H1 (cell line): ENCODE measurements at regions not wholly inside any gene's neighbourhood (a gene's known extent, or its start where the extent isn't known, plus 50 kb on each side); places are given as distances from the start of the nearest gene placed in this dataset.

Experiments
- CTCF ChIA-PET: fragments of 300-600 bp; sonication (Branson Sonifier 250); formaldehyde crosslinking; loops from one replicate; lab custom pipeline; 2021; ENCODE audit not compliant: partially characterized antibody; lab: Charles Lee
- POLR2A ChIA-PET: fragments of 300-600 bp; sonication (Branson Sonifier 250); formaldehyde crosslinking; loops from one replicate; lab custom pipeline; 2021; ENCODE audit warnings: inconsistent platforms; ENCODE audit not compliant: partially characterized antibody; lab: Charles Lee
- DNase-seq, 2 experiments: peaks; one replicate each; pipeline versions ENCODE4 v3.0.0 to v3.0.0-alpha.2; 2010 to 2022; ENCODE audit warnings: low spot score in 2 of 2, low read depth in 1 of 2, mixed read lengths in 1 of 2
- FAIRE-seq: peaks from 2 replicates; lab custom pipeline; 2011; peaks lifted over from hg19 to GRCh38; lab: Jason Lieb, UNC
- H2AFZ ChIP-seq: 2 replicates; pipeline ENCODE4 v1.8.1; 2012; ENCODE audit warnings: low read length, inconsistent platforms
- H2AK5ac ChIP-seq: 2 replicates; pipeline ENCODE4 v1.6.1; 2013; ENCODE audit warnings: low read depth, low read length
- H2BK120ac ChIP-seq: replicated peaks from 2 replicates; pipeline ENCODE3; 2013; ENCODE audit warnings: low read depth, low read length, inconsistent platforms
- H2BK12ac ChIP-seq: 2 replicates; pipeline ENCODE4 v1.6.1; 2013; ENCODE audit warnings: low read depth, low read length
- H2BK15ac ChIP-seq: 2 replicates; pipeline ENCODE4 v1.6.1; 2013; ENCODE audit warnings: low read length
- H2BK20ac ChIP-seq: 2 replicates; pipeline ENCODE4 v1.6.1; 2013; ENCODE audit warnings: low read length
- H2BK5ac ChIP-seq: 2 replicates; pipeline ENCODE4 v1.6.1; 2013; ENCODE audit warnings: low read depth, low read length
- H3K14ac ChIP-seq: 2 replicates; pipeline ENCODE4 v1.6.1; 2013; ENCODE audit warnings: inconsistent platforms; ENCODE audit not compliant: insufficient read length
- H3K18ac ChIP-seq: 2 replicates; pipeline ENCODE4 v1.6.1; 2013; ENCODE audit warnings: low read length; ENCODE audit errors: extremely low read depth
- H3K23ac ChIP-seq: 2 replicates; pipeline ENCODE4 v1.6.1; 2013; ENCODE audit warnings: inconsistent platforms; ENCODE audit not compliant: insufficient read length
- H3K23me2 ChIP-seq: 2 replicates; pipeline ENCODE4 v1.6.1; 2013; ENCODE audit warnings: low read depth, low read length
- H3K27ac ChIP-seq: 2 replicates; pipeline ENCODE4 v1.6.1; 2011; ENCODE audit warnings: low read depth, low read length, inconsistent platforms
- H3K27me3 ChIP-seq, 4 experiments: replicated peaks in 1 of 4; 1 replicate in 1 of 4; 2 replicates in 3 of 4; pipeline versions ENCODE4 v1.6.1 to v1.8.1; 2011 to 2013; ENCODE audit warnings: low read length in 3 of 4, mild to moderate bottlenecking in 3 of 4, inconsistent platforms in 2 of 4, mixed read lengths in 2 of 4, moderate library complexity in 1 of 4; ENCODE audit not compliant: control insufficient read depth in 3 of 4, insufficient read depth in 3 of 4; ENCODE audit errors: extremely low read depth in 1 of 4
- H3K36me3 ChIP-seq, 4 experiments: 2 replicates each; pipeline versions ENCODE4 v1.6.1 to v1.8.1; 2011 to 2013; ENCODE audit warnings: mild to moderate bottlenecking in 4 of 4, low read length in 3 of 4, moderate library complexity in 2 of 4, control low read depth in 1 of 4, inconsistent platforms in 1 of 4; ENCODE audit not compliant: insufficient read depth in 4 of 4, control insufficient read depth in 2 of 4
- H3K4ac ChIP-seq: replicated peaks from 2 replicates; pipeline ENCODE3; 2013; ENCODE audit warnings: low read length, low read depth, mixed read lengths, inconsistent platforms; ENCODE audit not compliant: insufficient read length
- H3K4me1 ChIP-seq, 4 experiments: replicated peaks in 1 of 4; 1 replicate in 1 of 4; 2 replicates in 3 of 4; pipeline versions ENCODE4 v1.6.1 to v1.8.1; 2011 to 2013; ENCODE audit warnings: low read length in 3 of 4, inconsistent platforms in 2 of 4, mixed read lengths in 1 of 4; ENCODE audit not compliant: insufficient read depth in 4 of 4, control insufficient read depth in 3 of 4
- H3K4me2 ChIP-seq, 2 experiments: 2 replicates each; pipeline versions ENCODE4 v1.6.1 to v1.8.1; 2011 to 2013; ENCODE audit warnings: low read depth in 2 of 2, low read length in 2 of 2, control low read depth in 1 of 2, inconsistent platforms in 1 of 2, mild to moderate bottlenecking in 1 of 2; ENCODE audit not compliant: insufficient read depth in 1 of 2
- H3K4me3 ChIP-seq, 4 experiments: fragments of 200-600, 300-600 bp in 1 of 4; sonication (generic), shearing (Covaris generic), sonication (Bioruptor Twin) in 1 of 4; 2 replicates each; pipeline versions ENCODE4 v1.5.1 to v1.8.1; 2011 to 2016; ENCODE audit warnings: low read length in 4 of 4, low read depth in 3 of 4, control low read depth in 2 of 4, inconsistent platforms in 2 of 4, mild to moderate bottlenecking in 2 of 4, mixed read lengths in 1 of 4, moderate library complexity in 1 of 4; ENCODE audit not compliant: insufficient read depth in 2 of 4; ENCODE audit errors: extremely low read depth in 1 of 4
- H3K56ac ChIP-seq: replicated peaks from 2 replicates; pipeline ENCODE3; 2013; ENCODE audit warnings: low read depth, mild to moderate bottlenecking, mixed read lengths, low read length, inconsistent platforms; ENCODE audit not compliant: insufficient read length
- H3K79me1 ChIP-seq: 2 replicates; pipeline ENCODE4 v1.6.1; 2013; ENCODE audit warnings: low read depth, low read length, control low read depth
- H3K79me2 ChIP-seq, 2 experiments: 2 replicates each; pipeline versions ENCODE4 v1.6.1 to v1.8.1; 2012 to 2013; ENCODE audit warnings: low read length in 2 of 2, mild to moderate bottlenecking in 2 of 2, inconsistent platforms in 1 of 2; ENCODE audit not compliant: insufficient read depth in 2 of 2, control insufficient read depth in 1 of 2
- H3K9ac ChIP-seq, 4 experiments: replicated peaks in 1 of 4; 1 replicate in 1 of 4; 2 replicates in 3 of 4; pipeline versions ENCODE4 v1.6.1 to v1.8.1; 2011 to 2013; ENCODE audit warnings: low read depth in 3 of 4, low read length in 3 of 4, control low read depth in 2 of 4, mild to moderate bottlenecking in 2 of 4, moderate library complexity in 2 of 4, inconsistent platforms in 1 of 4; ENCODE audit errors: extremely low read depth in 1 of 4
- H3K9me3 ChIP-seq, 2 experiments: 2 replicates each; pipeline versions ENCODE4 v1.6.1 to v1.8.1; 2012 to 2013; ENCODE audit warnings: mild to moderate bottlenecking in 2 of 2, moderate library complexity in 2 of 2, control low read depth in 1 of 2, inconsistent platforms in 1 of 2, low read depth in 1 of 2, low read length in 1 of 2, mixed read lengths in 1 of 2; ENCODE audit not compliant: insufficient read depth in 2 of 2
- H4K20me1 ChIP-seq, 2 experiments: replicated peaks in 1 of 2; 2 replicates each; pipeline versions ENCODE3 to v1.8.1; 2011 to 2013; ENCODE audit warnings: inconsistent platforms in 2 of 2, low read length in 2 of 2, mild to moderate bottlenecking in 1 of 2; ENCODE audit not compliant: insufficient read depth in 2 of 2, control insufficient read depth in 1 of 2
- H4K5ac ChIP-seq: 2 replicates; pipeline ENCODE4 v1.6.1; 2013; ENCODE audit warnings: low read length, low read depth, mixed read lengths, inconsistent platforms; ENCODE audit not compliant: insufficient read length
- H4K8ac ChIP-seq: 2 replicates; pipeline ENCODE4 v1.8.0; 2013; ENCODE audit warnings: mild to moderate bottlenecking, moderate library complexity, low read length, inconsistent platforms; ENCODE audit not compliant: insufficient read depth; ENCODE audit errors: extremely low read depth
- H4K91ac ChIP-seq: replicated peaks from 2 replicates; pipeline ENCODE3; 2013; ENCODE audit warnings: low read length, mixed read lengths, inconsistent platforms; ENCODE audit not compliant: insufficient read length
- CHD2 ChIP-seq: IDR thresholded peaks from 2 replicates; pipeline ENCODE4 v1.6.1; 2012; ENCODE audit warnings: low read length, improper control_type of control experiment
- CTBP2 ChIP-seq: IDR thresholded peaks from 2 replicates; pipeline ENCODE4 v1.7.0; 2011; ENCODE audit warnings: borderline replicate concordance, mild to moderate bottlenecking, moderate library complexity, mixed read lengths, low read length; ENCODE audit not compliant: insufficient read depth, insufficient read length
- GABPA ChIP-seq: IDR thresholded peaks from 2 replicates; pipeline ENCODE4 v1.6.1; 2011; ENCODE audit warnings: mild to moderate bottlenecking, low read length, moderate library complexity, borderline replicate concordance; ENCODE audit not compliant: insufficient read depth
- HDAC2 ChIP-seq, 2 experiments: fragments of 300-600 bp in 1 of 2; sonication (generic) in 1 of 2; IDR thresholded peaks; 2 replicates each; pipeline ENCODE4 v1.6.1; 2011 to 2012; ENCODE audit warnings: low read depth in 2 of 2, low read length in 2 of 2, mild to moderate bottlenecking in 2 of 2, moderate library complexity in 2 of 2, borderline replicate concordance in 1 of 2, inconsistent platforms in 1 of 2
- JUND ChIP-seq: IDR thresholded peaks from 2 replicates; pipeline ENCODE4 v1.6.1; 2011; ENCODE audit warnings: mild to moderate bottlenecking, improper control_type of control experiment, low read length
- KDM1A ChIP-seq: fragments of 200-600, 300-600 bp; sonication (generic); IDR thresholded peaks from 2 replicates; pipeline ENCODE4 v1.7.1; 2016; ENCODE audit warnings: mild to moderate bottlenecking, low read length, borderline replicate concordance
- MAFK ChIP-seq: IDR thresholded peaks from 2 replicates; pipeline ENCODE4 v1.6.1; 2012; ENCODE audit warnings: low read depth, mild to moderate bottlenecking, improper control_type of control experiment, low read length
- RFX5 ChIP-seq: IDR thresholded peaks from 2 replicates; pipeline ENCODE4 v1.6.1; 2011; ENCODE audit warnings: low read depth, low read length, improper control_type of control experiment, borderline replicate concordance
- RXRA ChIP-seq: IDR thresholded peaks from 2 replicates; pipeline ENCODE4 v1.6.1; 2011; ENCODE audit warnings: low read depth, mild to moderate bottlenecking, low read length, moderate library complexity; ENCODE audit not compliant: insufficient read depth
- SIRT6 ChIP-seq: IDR thresholded peaks from one replicate; pipeline ENCODE4 v1.7.1; 2012; ENCODE audit warnings: low read length, inconsistent platforms
- SIX5 ChIP-seq: IDR thresholded peaks from 2 replicates; pipeline ENCODE4 v1.6.1; 2011; ENCODE audit warnings: mild to moderate bottlenecking, low read depth, low read length
- TAF1 ChIP-seq: IDR thresholded peaks from 2 replicates; pipeline ENCODE4 v1.6.1; 2011; ENCODE audit warnings: mild to moderate bottlenecking, low read depth, low read length
- TCF12 ChIP-seq: IDR thresholded peaks from 2 replicates; pipeline ENCODE4 v1.6.1; 2011; ENCODE audit warnings: low read depth, mild to moderate bottlenecking, low read length
- YY1 ChIP-seq: IDR thresholded peaks from 2 replicates; pipeline ENCODE4 v1.6.1; 2011; ENCODE audit warnings: low read depth, mild to moderate bottlenecking, low read length
- WGBS, 2 experiments: shearing (Covaris generic) in 1 of 2; methylation state at CpG; one replicate each; pipeline versions ENCODE4 v1.1.6 to v1.1.7; 2013 to 2015; ENCODE audit warnings: low lambda C conversion rate in 2 of 2, mixed read lengths in 2 of 2, inconsistent platforms in 1 of 2, low coverage in 1 of 2, missing lambda C conversion rate in 1 of 2; ENCODE audit not compliant: insufficient replicate concordance in 2 of 2, insufficient coverage in 1 of 2, insufficient read length in 1 of 2; ENCODE audit errors: extremely low coverage in 1 of 2, missing lambda C conversion rate in 1 of 2; 5-methylcytosine and 5-hydroxymethylcytosine counted together
- TF ChIP-seq, protein P1 (sequence below): IDR thresholded peaks from 2 replicates; pipeline ENCODE4 v1.6.1; 2011; ENCODE audit warnings: low read depth, mild to moderate bottlenecking, low read length; ENCODE audit not compliant: insufficient read depth

DNA sequence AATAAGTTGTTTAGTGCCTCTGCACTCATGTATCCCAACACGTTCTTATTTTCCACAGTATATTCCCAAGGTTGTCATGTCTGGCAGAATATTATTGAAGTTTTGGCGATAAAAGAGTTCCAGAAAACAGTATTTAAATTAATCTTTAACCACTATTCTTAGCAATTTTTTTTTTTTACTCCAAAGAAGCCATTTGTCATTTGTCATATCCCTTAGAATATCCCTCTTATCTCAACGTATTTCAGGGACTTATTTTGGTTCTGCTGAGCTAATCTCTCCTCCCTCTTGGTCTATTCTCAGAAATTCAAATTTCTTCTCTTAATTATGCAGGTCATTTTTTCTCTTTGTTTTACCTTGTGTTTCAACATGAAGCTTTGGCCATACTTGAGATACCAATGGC lies 643.4 kb downstream of the ANKRD7 start:
- H3K79me1 ChIP-seq = no peaks in the 10 kb centered on the region
- no peak overlapping the region for H2BK20ac ChIP-seq
- H3K18ac ChIP-seq = no peak overlapping the region
- no peak overlapping the region for H2AK5ac ChIP-seq
- no peak overlapping the region for H3K14ac ChIP-seq
- no peaks in the 10 kb centered on the region for H3K79me2 ChIP-seq
- H3K4me2 ChIP-seq = no peak overlapping the region
- no peak overlapping the region for H2AFZ ChIP-seq
- no peak overlapping the region for H3K9ac ChIP-seq
- ChIA-PET POLR2A (no interaction called here), CTCF (interaction anchor here (0.6 to 4.6 kb wide), 5 partner anchors 16 to 493 kb away, joined by 3 to 25 read pairs (median 4); no protein-coding TSS in a partner anchor)
- H2BK12ac ChIP-seq = no peak overlapping the region
- H3K27ac ChIP-seq = no peak overlapping the region
- peaks cover 0 to 3% (median 0%) of the 10 kb centered on the region in 4 experiments; a peak in 1 of 7 replicates for H3K4me1 ChIP-seq
- H3K56ac ChIP-seq = no peak overlapping the region
- H3K27me3 ChIP-seq = no peaks in the 10 kb centered on the region
- H4K20me1 ChIP-seq = no peaks in the 10 kb centered on the region
- no peaks in the 10 kb centered on the region for H3K9me3 ChIP-seq
- WGBS, 2 experiments = 88% methylated on average over 3 of the region's 3 CpGs; no CpG with 5 or more reads in 1 of the 2 experiments
- no peak overlapping the region for H4K8ac ChIP-seq
- H3K4ac ChIP-seq = no peak overlapping the region
- no peak overlapping the region for H2BK120ac ChIP-seq
- H2BK15ac ChIP-seq = no peak overlapping the region
- FAIRE-seq (no peak), DNase-seq (no peak)
- H4K91ac ChIP-seq = no peak overlapping the region
- H3K23ac ChIP-seq = no peak overlapping the region
- no peaks in the 10 kb centered on the region for H3K23me2 ChIP-seq
- no peak overlapping the region for H3K4me3 ChIP-seq
- H2BK5ac ChIP-seq = no peak overlapping the region
- H4K5ac ChIP-seq = no peak overlapping the region
- H3K36me3 ChIP-seq = no peaks in the 10 kb centered on the region
- TF ChIP-seq TCF12 (no peak), YY1 (no peak), SIRT6 (no peak), TAF1 (no peak), CHD2 (no peak), HDAC2 (IDR thresholded peaks at IDR 0.05; ENCODE audit: borderline replicate concordance in 1 of 2, low read depth in 2 of 2, low read length in 2 of 2) (no peak), SIX5 (no peak), JUND (no peak), MAFK (no peak), RXRA (no peak), KDM1A (no peak), GABPA (no peak), RFX5 (no peak), CTBP2 (no peak)
- TF ChIP-seq, protein P1, sequence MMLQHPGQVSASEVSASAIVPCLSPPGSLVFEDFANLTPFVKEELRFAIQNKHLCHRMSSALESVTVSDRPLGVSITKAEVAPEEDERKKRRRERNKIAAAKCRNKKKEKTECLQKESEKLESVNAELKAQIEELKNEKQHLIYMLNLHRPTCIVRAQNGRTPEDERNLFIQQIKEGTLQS = no peak
